SK-N-SH (cell line): ENCODE measurements at regions not wholly inside any gene's neighbourhood (a gene's known extent, or its start where the extent isn't known, plus 50 kb on each side); places are given as distances from the start of the nearest gene placed in this dataset.

Source experiments
- CTCF ChIA-PET: fragments of 300-600, 350-600 bp; formaldehyde crosslinking; extraction: SDS; loops from one replicate; lab custom pipeline; 2021; lab: Yijun Ruan, JAX
- POLR2A ChIA-PET: fragments of 350-600 bp; sonication (Branson Sonifier 250); formaldehyde crosslinking; extraction: SDS; loops from one replicate; lab custom pipeline; 2020; ENCODE audit warnings: antibody characterized with exemption, inconsistent platforms; lab: Yijun Ruan, JAX
- DNase-seq: peaks from one replicate; pipeline ENCODE4 v3.0.0; 2012
- H2AFZ ChIP-seq: fragments of 200-600 bp; sonication (generic); 2 replicates; pipeline ENCODE4 v1.8.1; 2016; ENCODE audit warnings: antibody characterized with exemption, mild to moderate bottlenecking, low read depth
- H3F3A ChIP-seq: fragments of 200-600 bp; sonication (generic); replicated peaks from 2 replicates; pipeline ENCODE3; 2016; ENCODE audit warnings: antibody characterized with exemption, mild to moderate bottlenecking; ENCODE audit not compliant: insufficient read depth
- H3K27ac ChIP-seq, 2 experiments: fragments of 200-500 bp in 1 of 2; fragments of 200-600 bp in 1 of 2; sonication (Bioruptor generic) in 1 of 2; sonication (generic), shearing (Covaris generic) in 1 of 2; 2 replicates each; pipeline versions ENCODE4 v1.5.1 to v1.6.1; 2014 to 2016; ENCODE audit warnings: low read depth in 2 of 2, inconsistent platforms in 1 of 2, low read length in 1 of 2, mild to moderate bottlenecking in 1 of 2, mixed read lengths in 1 of 2
- H3K27me3 ChIP-seq: fragments of 200-600 bp; sonication (generic), shearing (Covaris generic); 2 replicates; pipeline ENCODE4 v1.6.1; 2016; ENCODE audit warnings: mixed run types; ENCODE audit not compliant: insufficient read depth
- H3K36me3 ChIP-seq, 2 experiments: fragments of 200-500 bp in 1 of 2; fragments of 200-600 bp in 1 of 2; sonication (Bioruptor generic) in 1 of 2; sonication (generic) in 1 of 2; replicated peaks in 1 of 2; 2 replicates each; pipeline versions ENCODE3 to v1.5.1; 2014 to 2016; ENCODE audit warnings: low read length in 1 of 2, mild to moderate bottlenecking in 1 of 2; ENCODE audit not compliant: insufficient read depth in 2 of 2, control insufficient read depth in 1 of 2
- H3K4me1 ChIP-seq, 2 experiments: fragments of 200-500 bp in 1 of 2; fragments of 200-600 bp in 1 of 2; sonication (Bioruptor generic) in 1 of 2; sonication (generic), shearing (Covaris generic) in 1 of 2; 2 replicates each; pipeline versions ENCODE4 v1.5.1 to v1.6.1; 2014 to 2016; ENCODE audit warnings: low read depth in 1 of 2, low read length in 1 of 2, mixed run types in 1 of 2; ENCODE audit not compliant: insufficient read depth in 2 of 2, control insufficient read depth in 1 of 2
- H3K4me2 ChIP-seq: fragments of 200-600 bp; sonication (generic), shearing (Covaris generic); 2 replicates; pipeline ENCODE4 v1.6.1; 2017; ENCODE audit warnings: mixed run types
- H3K4me3 ChIP-seq, 2 experiments: fragments of 200-500 bp in 1 of 2; fragments of 200-600 bp in 1 of 2; sonication (Bioruptor generic) in 1 of 2; sonication (generic), shearing (Covaris generic) in 1 of 2; 2 replicates each; pipeline versions ENCODE4 v1.5.1 to v1.8.1; 2014 to 2016; ENCODE audit warnings: low read depth in 2 of 2, inconsistent platforms in 1 of 2, low read length in 1 of 2, mild to moderate bottlenecking in 1 of 2, mixed read lengths in 1 of 2, moderate library complexity in 1 of 2
- H3K79me2 ChIP-seq: fragments of 200-600 bp; sonication (generic); 2 replicates; pipeline ENCODE4 v1.8.1; 2017; ENCODE audit warnings: mild to moderate bottlenecking; ENCODE audit not compliant: insufficient read depth
- H3K9ac ChIP-seq: fragments of 200-600 bp; sonication (generic); 2 replicates; pipeline ENCODE4 v1.6.1; 2017; ENCODE audit warnings: mixed run types
- H3K9me2 ChIP-seq: fragments of 200-600 bp; sonication (generic); 2 replicates; pipeline ENCODE4 v1.6.1; 2017; ENCODE audit warnings: mixed run types
- H3K9me3 ChIP-seq: fragments of 200-600 bp; sonication (generic); 2 replicates; pipeline ENCODE4 v1.6.1; 2017; ENCODE audit warnings: mixed run types, mild to moderate bottlenecking, moderate library complexity
- H4K20me1 ChIP-seq: fragments of 200-600 bp; sonication (generic); 2 replicates; pipeline ENCODE4 v1.6.1; 2017; ENCODE audit warnings: mild to moderate bottlenecking, mixed run types; ENCODE audit not compliant: insufficient read depth
- CHD2 ChIP-seq: fragments of 150-350 bp; IDR thresholded peaks from 2 replicates; pipeline ENCODE4 v1.6.1; 2018; ENCODE audit warnings: low read length; ENCODE audit not compliant: partially characterized antibody
- ELF1 ChIP-seq: IDR thresholded peaks from 2 replicates; pipeline ENCODE4 v1.4.0; 2012
- EZH2phosphoT487 ChIP-seq: fragments of 200-600 bp; sonication (generic); IDR thresholded peaks from 2 replicates; pipeline ENCODE4 v1.6.1; 2017; ENCODE audit warnings: low read depth, mixed run types, mild to moderate bottlenecking, antibody characterized with exemption, moderate library complexity, borderline replicate concordance
- FOXJ3 ChIP-seq: sonication (generic); formaldehyde crosslinking; IDR thresholded peaks from 2 replicates; pipeline ENCODE4 v1.5.1; 2020; ENCODE audit warnings: mild to moderate bottlenecking, missing genetic modification reagents
- FOXM1 ChIP-seq: IDR thresholded peaks from 2 replicates; pipeline ENCODE4 v1.4.0; 2012; ENCODE audit warnings: low read depth, mild to moderate bottlenecking
- GATA2 ChIP-seq: sonication (generic); formaldehyde crosslinking; IDR thresholded peaks from 2 replicates; pipeline ENCODE4 v1.5.0; 2020; ENCODE audit warnings: mild to moderate bottlenecking, missing genetic modification reagents
- JUND ChIP-seq: IDR thresholded peaks from 2 replicates; pipeline ENCODE4 v1.4.0; 2012
- MEF2A ChIP-seq: IDR thresholded peaks from 2 replicates; pipeline ENCODE4 v1.4.0; 2012; ENCODE audit warnings: low read depth, borderline replicate concordance
- MXI1 ChIP-seq: IDR thresholded peaks from 2 replicates; pipeline ENCODE4 v1.6.1; 2012; ENCODE audit warnings: mild to moderate bottlenecking, low read depth, low read length, improper control_type of control experiment
- NFIC ChIP-seq: IDR thresholded peaks from 2 replicates; pipeline ENCODE4 v1.4.0; 2012; ENCODE audit warnings: borderline replicate concordance
- POLR2AphosphoS5 ChIP-seq: IDR thresholded peaks from 2 replicates; pipeline ENCODE4 v1.6.1; 2012; ENCODE audit warnings: low read depth, low read length
- RAD21 ChIP-seq: IDR thresholded peaks from 2 replicates; pipeline ENCODE4 v1.6.1; 2012; ENCODE audit warnings: mild to moderate bottlenecking, low read length
- RCOR1 ChIP-seq: fragments of 150-350 bp; IDR thresholded peaks from 2 replicates; pipeline ENCODE4 v1.6.1; 2017; ENCODE audit warnings: antibody characterized with exemption, low read length
- RFX5 ChIP-seq: IDR thresholded peaks from 2 replicates; pipeline ENCODE4 v1.6.1; 2012; ENCODE audit warnings: mild to moderate bottlenecking, improper control_type of control experiment, low read length
- RXRA ChIP-seq: IDR thresholded peaks from 2 replicates; pipeline ENCODE4 v1.4.0; 2012; ENCODE audit warnings: low read depth, mild to moderate bottlenecking, borderline replicate concordance
- SMC3 ChIP-seq: IDR thresholded peaks from 2 replicates; pipeline ENCODE4 v1.6.1; 2012; ENCODE audit warnings: low read depth, low read length, improper control_type of control experiment
- TAF1 ChIP-seq: IDR thresholded peaks from 2 replicates; pipeline ENCODE4 v1.6.1; 2012; ENCODE audit warnings: low read depth, mild to moderate bottlenecking, low read length, moderate library complexity, borderline replicate concordance
- TCF12 ChIP-seq: IDR thresholded peaks from 2 replicates; pipeline ENCODE4 v1.4.0; 2012
- TEAD4 ChIP-seq: IDR thresholded peaks from 2 replicates; pipeline ENCODE4 v1.4.0; 2012; ENCODE audit warnings: mild to moderate bottlenecking, borderline replicate concordance; ENCODE audit not compliant: insufficient read depth
- YY1 ChIP-seq: IDR thresholded peaks from 2 replicates; pipeline ENCODE4 v1.4.0; 2012; ENCODE audit warnings: low read depth, mild to moderate bottlenecking
- WGBS: methylation state at CpG from one replicate; pipeline ENCODE4 v1.1.6; 2017; ENCODE audit warnings: low lambda C conversion rate; 5-methylcytosine and 5-hydroxymethylcytosine counted together
- TF ChIP-seq, protein P1 (sequence below): fragments of 200-600 bp; sonication (generic); IDR thresholded peaks from 2 replicates; pipeline ENCODE4 v1.6.1; 2017; ENCODE audit warnings: antibody characterized with exemption, mild to moderate bottlenecking, moderate library complexity
- TF ChIP-seq, protein P2 (sequence below): IDR thresholded peaks from 2 replicates; pipeline ENCODE4 v1.4.0; 2012; ENCODE audit warnings: low read depth
- TF ChIP-seq, protein P3 (sequence below): fragments of 150-350 bp; IDR thresholded peaks from 2 replicates; pipeline ENCODE4 v1.6.1; 2016; ENCODE audit warnings: mild to moderate bottlenecking, low read depth, low read length
- TF ChIP-seq, protein P4 (sequence below): IDR thresholded peaks from 2 replicates; pipeline ENCODE4; 2012
- TF ChIP-seq, protein P5 (sequence below): IDR thresholded peaks from 2 replicates; pipeline ENCODE4 v1.4.0; 2012; ENCODE audit warnings: low read depth, borderline replicate concordance

DNA sequence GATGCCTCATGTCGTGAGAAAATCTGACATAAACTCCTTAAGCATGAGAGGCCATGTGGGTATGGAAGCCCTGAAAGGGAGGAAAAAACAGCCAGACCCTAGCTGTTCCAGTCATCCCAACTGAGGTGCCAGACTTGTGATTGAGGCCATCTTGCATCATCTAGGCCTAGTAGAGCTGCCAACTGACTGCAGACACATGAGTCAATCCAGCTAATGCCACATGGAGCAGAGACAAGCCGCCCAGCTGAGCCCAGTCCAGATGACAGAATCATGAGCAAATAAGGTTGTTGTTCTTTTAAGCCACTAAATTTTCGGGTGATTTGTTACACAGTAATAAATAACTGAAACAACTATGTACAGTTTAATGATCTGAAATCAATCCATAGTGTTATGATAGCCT, 680.9 kb downstream of the MAFB start:
- Histone ChIP-seq H3K9me2 (no peaks in the 10 kb centered on the region), H3K27ac (no peak overlapping the region), H4K20me1 (no peaks in the 10 kb centered on the region), H3K4me2 (no peak overlapping the region), H3K27me3 (no peaks in the 10 kb centered on the region), H3K4me1 (no peaks in the 10 kb centered on the region; a peak in 1 of 4 replicates), H3K36me3 (no peaks in the 10 kb centered on the region), H3F3A (no peaks in the 10 kb centered on the region), H3K9ac (no peak overlapping the region), H3K4me3 (no peak overlapping the region), H2AFZ (no peak overlapping the region), H3K79me2 (no peaks in the 10 kb centered on the region), H3K9me3 (no peaks in the 10 kb centered on the region)
- POLR2A ChIA-PET: no interaction called here
- DNase-seq: no peak
- CTCF ChIA-PET: no interaction called here
- TF ChIP-seq, protein P1, sequence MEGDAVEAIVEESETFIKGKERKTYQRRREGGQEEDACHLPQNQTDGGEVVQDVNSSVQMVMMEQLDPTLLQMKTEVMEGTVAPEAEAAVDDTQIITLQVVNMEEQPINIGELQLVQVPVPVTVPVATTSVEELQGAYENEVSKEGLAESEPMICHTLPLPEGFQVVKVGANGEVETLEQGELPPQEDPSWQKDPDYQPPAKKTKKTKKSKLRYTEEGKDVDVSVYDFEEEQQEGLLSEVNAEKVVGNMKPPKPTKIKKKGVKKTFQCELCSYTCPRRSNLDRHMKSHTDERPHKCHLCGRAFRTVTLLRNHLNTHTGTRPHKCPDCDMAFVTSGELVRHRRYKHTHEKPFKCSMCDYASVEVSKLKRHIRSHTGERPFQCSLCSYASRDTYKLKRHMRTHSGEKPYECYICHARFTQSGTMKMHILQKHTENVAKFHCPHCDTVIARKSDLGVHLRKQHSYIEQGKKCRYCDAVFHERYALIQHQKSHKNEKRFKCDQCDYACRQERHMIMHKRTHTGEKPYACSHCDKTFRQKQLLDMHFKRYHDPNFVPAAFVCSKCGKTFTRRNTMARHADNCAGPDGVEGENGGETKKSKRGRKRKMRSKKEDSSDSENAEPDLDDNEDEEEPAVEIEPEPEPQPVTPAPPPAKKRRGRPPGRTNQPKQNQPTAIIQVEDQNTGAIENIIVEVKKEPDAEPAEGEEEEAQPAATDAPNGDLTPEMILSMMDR: no peak
- TF ChIP-seq ELF1 (no peak), MEF2A (no peak), RAD21 (no peak), NFIC (no peak), EZH2phosphoT487 (no peak), CHD2 (no peak), TAF1 (no peak), YY1 (no peak), GATA2 (CRISPR knock-in tag) (no peak)
- TF ChIP-seq, protein P2, sequence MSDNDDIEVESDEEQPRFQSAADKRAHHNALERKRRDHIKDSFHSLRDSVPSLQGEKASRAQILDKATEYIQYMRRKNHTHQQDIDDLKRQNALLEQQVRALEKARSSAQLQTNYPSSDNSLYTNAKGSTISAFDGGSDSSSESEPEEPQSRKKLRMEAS: no peak
- 12% methylated on average over 3 of the region's 3 CpGs for WGBS

DNA sequence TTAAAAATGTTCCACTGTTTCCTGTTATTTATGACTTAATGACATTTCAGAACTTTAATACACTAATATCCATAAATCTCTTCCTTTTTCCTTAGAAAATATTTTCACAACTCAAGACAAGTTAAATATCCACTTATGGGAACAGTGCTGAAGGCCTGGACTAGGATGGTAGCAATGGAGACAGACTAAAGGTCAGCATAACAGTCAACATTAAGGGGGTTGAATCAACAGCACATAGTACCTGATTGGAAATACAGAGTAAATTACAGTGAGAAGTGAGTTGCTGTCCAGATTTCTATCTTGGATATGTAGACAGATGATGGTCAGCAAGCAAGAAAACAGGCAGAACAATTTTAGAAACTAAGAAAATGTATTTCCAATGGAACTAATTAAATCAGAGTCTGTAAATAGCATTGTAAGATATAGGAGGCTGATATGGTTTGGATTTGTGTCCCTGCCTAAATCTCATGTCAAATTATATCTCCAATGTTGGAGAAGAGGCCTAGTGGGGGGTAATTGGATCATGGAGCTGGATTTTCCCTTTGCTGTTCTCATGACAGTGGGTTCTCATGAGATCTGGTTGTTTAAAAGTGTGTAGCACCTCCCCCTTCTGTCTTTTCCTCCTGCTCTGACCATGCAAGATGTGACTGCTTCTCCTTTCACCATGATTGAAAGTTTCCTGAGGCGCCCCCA, 682.7 kb downstream of the MAFB start:
- no peak overlapping the region for H3K4me3 ChIP-seq
- no peaks in the 10 kb centered on the region for H3K79me2 ChIP-seq
- DNase-seq: no peak
- no peak overlapping the region for H3K9ac ChIP-seq
- H3K36me3 ChIP-seq: no peaks in the 10 kb centered on the region
- no peaks in the 10 kb centered on the region for H3K9me3 ChIP-seq
- no peak for TF ChIP-seq SMC3
- TF ChIP-seq, protein P3, sequence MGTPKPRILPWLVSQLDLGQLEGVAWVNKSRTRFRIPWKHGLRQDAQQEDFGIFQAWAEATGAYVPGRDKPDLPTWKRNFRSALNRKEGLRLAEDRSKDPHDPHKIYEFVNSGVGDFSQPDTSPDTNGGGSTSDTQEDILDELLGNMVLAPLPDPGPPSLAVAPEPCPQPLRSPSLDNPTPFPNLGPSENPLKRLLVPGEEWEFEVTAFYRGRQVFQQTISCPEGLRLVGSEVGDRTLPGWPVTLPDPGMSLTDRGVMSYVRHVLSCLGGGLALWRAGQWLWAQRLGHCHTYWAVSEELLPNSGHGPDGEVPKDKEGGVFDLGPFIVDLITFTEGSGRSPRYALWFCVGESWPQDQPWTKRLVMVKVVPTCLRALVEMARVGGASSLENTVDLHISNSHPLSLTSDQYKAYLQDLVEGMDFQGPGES: no peak
- no peak for TF ChIP-seq TCF12
- TF ChIP-seq RCOR1: no peak
- no peak for TF ChIP-seq POLR2AphosphoS5
- TF ChIP-seq FOXM1: no peak
- TF ChIP-seq FOXJ3 (CRISPR knock-in tag): no peak
- TF ChIP-seq, protein P4, sequence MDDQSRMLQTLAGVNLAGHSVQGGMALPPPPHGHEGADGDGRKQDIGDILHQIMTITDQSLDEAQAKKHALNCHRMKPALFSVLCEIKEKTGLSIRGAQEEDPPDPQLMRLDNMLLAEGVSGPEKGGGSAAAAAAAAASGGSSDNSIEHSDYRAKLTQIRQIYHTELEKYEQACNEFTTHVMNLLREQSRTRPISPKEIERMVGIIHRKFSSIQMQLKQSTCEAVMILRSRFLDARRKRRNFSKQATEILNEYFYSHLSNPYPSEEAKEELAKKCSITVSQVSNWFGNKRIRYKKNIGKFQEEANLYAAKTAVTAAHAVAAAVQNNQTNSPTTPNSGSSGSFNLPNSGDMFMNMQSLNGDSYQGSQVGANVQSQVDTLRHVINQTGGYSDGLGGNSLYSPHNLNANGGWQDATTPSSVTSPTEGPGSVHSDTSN: no peak
- TF ChIP-seq, protein P5, sequence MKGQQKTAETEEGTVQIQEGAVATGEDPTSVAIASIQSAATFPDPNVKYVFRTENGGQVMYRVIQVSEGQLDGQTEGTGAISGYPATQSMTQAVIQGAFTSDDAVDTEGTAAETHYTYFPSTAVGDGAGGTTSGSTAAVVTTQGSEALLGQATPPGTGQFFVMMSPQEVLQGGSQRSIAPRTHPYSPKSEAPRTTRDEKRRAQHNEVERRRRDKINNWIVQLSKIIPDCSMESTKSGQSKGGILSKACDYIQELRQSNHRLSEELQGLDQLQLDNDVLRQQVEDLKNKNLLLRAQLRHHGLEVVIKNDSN: no peak
- TF ChIP-seq RFX5: no peak
- no peak for TF ChIP-seq MXI1
- TF ChIP-seq JUND: no peak
- TF ChIP-seq ELF1: no peak
- no peak for TF ChIP-seq RXRA
- no peak for TF ChIP-seq TEAD4
- 13% methylated on average over 1 of the region's 1 CpG for whole genome bisulfite sequencing
- no peaks in the 10 kb centered on the region for H3K27me3 ChIP-seq
- ChIA-PET CTCF (interaction anchor here (0.6 kb wide), 1 partner anchor 77 kb away, joined by 3 read pairs; no protein-coding TSS in a partner anchor), POLR2A (no interaction called here)
- H3K9me2 ChIP-seq: no peaks in the 10 kb centered on the region
- no peaks in the 10 kb centered on the region for H4K20me1 ChIP-seq
- H3K4me1 ChIP-seq: no peaks in the 10 kb centered on the region; a peak in 1 of 4 replicates
- H3K4me2 ChIP-seq: no peak overlapping the region
- H3F3A ChIP-seq: no peaks in the 10 kb centered on the region
- no peak overlapping the region for H3K27ac ChIP-seq
- no peak overlapping the region for H2AFZ ChIP-seq
